ENCODE measurements at regions not wholly inside any gene's neighbourhood (a gene's known extent, or its start where the extent isn't known, plus 50 kb on each side); places are given as distances from the start of the nearest gene placed in this dataset.

- no peak for DNase-seq
Observed at GRCh38 chr1:83770319-83770661, 228.6 kb downstream of the TTLL7 start.

GRCh38 chr1:83769594-83770318, 229.2 kb downstream of the TTLL7 start:
- no peak for DNase-seq

GRCh38 chr1:83769072-83769471, 229.9 kb downstream of the TTLL7 start:
- DNase-seq = no peak

GRCh38 chr1:83766241-83766691, 232.7 kb downstream of the TTLL7 start:
- no peak for DNase-seq

- DNase-seq = no peak
Observed at GRCh38 chr1:83765125-83765524, 233.8 kb downstream of the TTLL7 start.

- DNase-seq = no peak
Observed at GRCh38 chr1:83764209-83764608, 234.7 kb downstream of the TTLL7 start.

GRCh38 chr1:83763361-83764095, 235.4 kb downstream of the TTLL7 start:
- DNase-seq = no peak

GRCh38 chr1:83762416-83762815, 236.5 kb downstream of the TTLL7 start:
- no peak for DNase-seq

GRCh38 chr1:83762039-83762365, 236.9 kb downstream of the TTLL7 start:
- DNase-seq = no peak

GRCh38 chr1:83761167-83762038, 237.5 kb downstream of the TTLL7 start:
- no peak for DNase-seq

- DNase-seq = no peak
Observed at GRCh38 chr1:83760226-83761021, 238.5 kb downstream of the TTLL7 start.

- DNase-seq = no peak
Observed at GRCh38 chr1:83756984-83757717, 241.8 kb downstream of the TTLL7 start.

- DNase-seq = no peak
Observed at GRCh38 chr1:83751602-83752001, 247.3 kb downstream of the TTLL7 start.

- no peak for DNase-seq
Observed at GRCh38 chr1:83750201-83750600, 248.7 kb downstream of the TTLL7 start.

- DNase-seq = no peak
Observed at GRCh38 chr1:83747853-83748482, 251.0 kb downstream of the TTLL7 start.

- DNase-seq = no peak
Observed at GRCh38 chr1:83746234-83746633, 252.7 kb downstream of the TTLL7 start.

- no peak for DNase-seq
Observed at GRCh38 chr1:83742446-83742845, 256.5 kb downstream of the TTLL7 start.

- no peak for DNase-seq
Observed at GRCh38 chr1:83741770-83742169, 257.2 kb downstream of the TTLL7 start.

- DNase-seq = no peak
Observed at GRCh38 chr1:83741348-83741747, 257.6 kb downstream of the TTLL7 start.

GRCh38 chr1:83735526-83735925, 263.4 kb downstream of the TTLL7 start:
- DNase-seq = no peak
